Fibroblast of lung (primary cell): ENCODE measurements at regions not wholly inside any gene's neighbourhood (a gene's known extent, or its start where the extent isn't known, plus 50 kb on each side); places are given as distances from the start of the nearest gene placed in this dataset.
"Not testable (repeated sequence)": the region's sequence is repeated elsewhere in the genome, so short reads cannot be mapped to it uniquely, and the experiment has no call there.

ENCODE experiments used
- DNase-seq, 2 donors: peaks; one replicate each; pipeline versions ENCODE4 v3.0.0 to v3.0.0-alpha.2; 2010; ENCODE audit warnings: low read depth in 2 of 2
- H2AFZ ChIP-seq: 2 replicates; pipeline ENCODE4 v1.5.1; 2012; ENCODE audit warnings: low read length, control low read depth, inconsistent platforms
- H3K27ac ChIP-seq: 2 replicates; pipeline ENCODE4 v1.5.1; 2011; ENCODE audit warnings: low read length, control low read depth; ENCODE audit not compliant: insufficient read depth
- H3K27me3 ChIP-seq: 2 replicates; pipeline ENCODE4 v1.5.1; 2011; ENCODE audit warnings: mild to moderate bottlenecking, low read length; ENCODE audit not compliant: control insufficient read depth, insufficient read depth
- H3K36me3 ChIP-seq: 2 replicates; pipeline ENCODE4 v1.5.1; 2011; ENCODE audit warnings: low read length; ENCODE audit not compliant: control insufficient read depth, insufficient read depth
- H3K4me1 ChIP-seq: 2 replicates; pipeline ENCODE4 v1.5.1; 2011; ENCODE audit warnings: low read length; ENCODE audit not compliant: control insufficient read depth, insufficient read depth; ENCODE audit errors: extremely low read depth
- H3K4me2 ChIP-seq: 2 replicates; pipeline ENCODE4 v1.5.1; 2011; ENCODE audit warnings: low read length, control low read depth; ENCODE audit not compliant: insufficient read depth; ENCODE audit errors: extremely low read depth
- H3K4me3 ChIP-seq, 4 experiments: fragments of 200-600 bp in 1 of 4; sonication (generic) in 1 of 4; replicated peaks in 1 of 4; 2 replicates each; pipeline ENCODE4 v1.5.1; 2011 to 2016; ENCODE audit warnings: low read length in 4 of 4, low read depth in 3 of 4, mild to moderate bottlenecking in 3 of 4, control low read depth in 2 of 4, inconsistent platforms in 1 of 4, mixed read lengths in 1 of 4; ENCODE audit not compliant: insufficient read depth in 1 of 4; ENCODE audit errors: control extremely low read depth in 1 of 4
- H3K79me2 ChIP-seq: 2 replicates; pipeline ENCODE4 v1.5.1; 2012; ENCODE audit warnings: mild to moderate bottlenecking, low read length, inconsistent platforms; ENCODE audit not compliant: control insufficient read depth, insufficient read depth
- H3K9ac ChIP-seq: 2 replicates; pipeline ENCODE4 v1.5.1; 2011; ENCODE audit warnings: mild to moderate bottlenecking, low read length, control low read depth; ENCODE audit not compliant: insufficient read depth
- H3K9me3 ChIP-seq: 2 replicates; pipeline ENCODE4 v1.5.1; 2012; ENCODE audit warnings: low read depth, low read length; ENCODE audit not compliant: control insufficient read depth, insufficient read depth
- H4K20me1 ChIP-seq: 2 replicates; pipeline ENCODE4 v1.5.1; 2011; ENCODE audit warnings: low read length; ENCODE audit not compliant: control insufficient read depth, insufficient read depth; ENCODE audit errors: extremely low read depth
- EZH2 ChIP-seq: IDR thresholded peaks from 2 replicates; pipeline ENCODE4 v1.5.1; 2012; ENCODE audit warnings: low read length, control low read depth, mild to moderate bottlenecking; ENCODE audit errors: missing control alignments
- TF ChIP-seq, protein P1 (sequence below), 2 donors: IDR thresholded peaks in 1 of 2; conservative IDR thresholded peaks in 1 of 2; 1 replicate in 1 of 2; 2 replicates in 1 of 2; pipeline ENCODE4 v1.5.1; 2011 to 2012; ENCODE audit warnings: low read length in 2 of 2, control low read depth in 1 of 2, inconsistent platforms in 1 of 2, low read depth in 1 of 2, mild to moderate bottlenecking in 1 of 2

- Histone ChIP-seq H3K4me3 (no peak overlapping the region), H3K4me1 (no peaks in the 10 kb centered on the region), H3K9ac (no peak overlapping the region), H3K79me2 (no peaks in the 10 kb centered on the region), H3K27me3 (no peaks in the 10 kb centered on the region), H3K4me2 (no peak overlapping the region), H3K27ac (no peak overlapping the region), H3K36me3 (no peaks in the 10 kb centered on the region), H3K9me3 (no peaks in the 10 kb centered on the region), H2AFZ (no peak overlapping the region), H4K20me1 (no peaks in the 10 kb centered on the region)
- no peak for TF ChIP-seq EZH2
- TF ChIP-seq, protein P1, sequence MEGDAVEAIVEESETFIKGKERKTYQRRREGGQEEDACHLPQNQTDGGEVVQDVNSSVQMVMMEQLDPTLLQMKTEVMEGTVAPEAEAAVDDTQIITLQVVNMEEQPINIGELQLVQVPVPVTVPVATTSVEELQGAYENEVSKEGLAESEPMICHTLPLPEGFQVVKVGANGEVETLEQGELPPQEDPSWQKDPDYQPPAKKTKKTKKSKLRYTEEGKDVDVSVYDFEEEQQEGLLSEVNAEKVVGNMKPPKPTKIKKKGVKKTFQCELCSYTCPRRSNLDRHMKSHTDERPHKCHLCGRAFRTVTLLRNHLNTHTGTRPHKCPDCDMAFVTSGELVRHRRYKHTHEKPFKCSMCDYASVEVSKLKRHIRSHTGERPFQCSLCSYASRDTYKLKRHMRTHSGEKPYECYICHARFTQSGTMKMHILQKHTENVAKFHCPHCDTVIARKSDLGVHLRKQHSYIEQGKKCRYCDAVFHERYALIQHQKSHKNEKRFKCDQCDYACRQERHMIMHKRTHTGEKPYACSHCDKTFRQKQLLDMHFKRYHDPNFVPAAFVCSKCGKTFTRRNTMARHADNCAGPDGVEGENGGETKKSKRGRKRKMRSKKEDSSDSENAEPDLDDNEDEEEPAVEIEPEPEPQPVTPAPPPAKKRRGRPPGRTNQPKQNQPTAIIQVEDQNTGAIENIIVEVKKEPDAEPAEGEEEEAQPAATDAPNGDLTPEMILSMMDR (conservative IDR thresholded peaks at IDR 0.05 in 1 of 2, IDR thresholded peaks at IDR 0.05 in 1 of 2; ENCODE audit: low read depth in 1 of 2, low read length in 2 of 2), result no peak
- DNase-seq, result no peak
Measured at GRCh38 chr2:60213865-60214625, 339.4 kb downstream of the BCL11A start.

DNA sequence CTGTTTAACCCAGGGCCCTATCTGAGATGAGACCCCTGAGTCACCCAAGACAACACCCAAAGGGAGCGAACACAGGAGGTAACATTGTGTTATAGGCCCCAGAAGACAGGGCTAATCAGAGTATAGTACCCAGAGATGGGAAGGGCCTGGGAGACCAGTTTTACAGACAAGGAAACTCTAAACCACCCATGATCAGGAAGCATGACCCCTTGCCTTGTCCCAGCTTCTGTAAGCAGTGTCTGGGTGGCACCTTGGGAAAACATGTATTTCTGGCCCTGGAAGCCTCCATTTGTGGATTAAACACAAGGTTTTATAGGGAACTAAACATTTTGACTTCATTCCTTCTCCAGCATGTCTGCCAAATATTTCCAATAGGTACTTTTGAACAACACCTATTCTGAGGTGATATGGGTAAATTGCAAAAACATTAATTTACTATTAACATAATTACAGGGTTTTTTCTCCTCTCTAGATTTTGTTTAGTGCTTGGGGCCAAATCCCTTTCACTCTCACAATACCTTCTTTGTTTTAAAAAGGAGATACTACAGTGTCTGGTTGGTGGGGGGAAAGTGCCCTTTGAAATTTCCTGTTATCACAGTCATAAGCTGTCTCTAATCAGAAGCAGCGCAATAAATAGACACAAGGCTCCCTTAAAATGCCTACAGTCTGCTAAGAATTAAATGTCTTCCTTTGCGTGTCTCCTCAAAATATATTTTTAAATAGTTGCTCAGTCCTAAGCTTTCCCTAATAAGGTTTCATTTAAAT, 341.1 kb downstream of the BCL11A start:
- no peak overlapping the region for H3K4me2 ChIP-seq
- no peak overlapping the region for H2AFZ ChIP-seq
- H4K20me1 ChIP-seq, result no peaks in the 10 kb centered on the region
- no peaks in the 10 kb centered on the region for H3K27me3 ChIP-seq
- no peaks in the 10 kb centered on the region for H3K79me2 ChIP-seq
- H3K36me3 ChIP-seq, result no peaks in the 10 kb centered on the region
- H3K4me1 ChIP-seq, result no peaks in the 10 kb centered on the region
- H3K9me3 ChIP-seq, result no peaks in the 10 kb centered on the region
- H3K9ac ChIP-seq, result no peak overlapping the region
- H3K4me3 ChIP-seq, result no peak overlapping the region
- TF ChIP-seq, protein P1 (conservative IDR thresholded peaks at IDR 0.05 in 1 of 2, IDR thresholded peaks at IDR 0.05 in 1 of 2; ENCODE audit: low read depth in 1 of 2, low read length in 2 of 2), result no peak
- DNase-seq, result no peak
- H3K27ac ChIP-seq, result no peak overlapping the region

DNA sequence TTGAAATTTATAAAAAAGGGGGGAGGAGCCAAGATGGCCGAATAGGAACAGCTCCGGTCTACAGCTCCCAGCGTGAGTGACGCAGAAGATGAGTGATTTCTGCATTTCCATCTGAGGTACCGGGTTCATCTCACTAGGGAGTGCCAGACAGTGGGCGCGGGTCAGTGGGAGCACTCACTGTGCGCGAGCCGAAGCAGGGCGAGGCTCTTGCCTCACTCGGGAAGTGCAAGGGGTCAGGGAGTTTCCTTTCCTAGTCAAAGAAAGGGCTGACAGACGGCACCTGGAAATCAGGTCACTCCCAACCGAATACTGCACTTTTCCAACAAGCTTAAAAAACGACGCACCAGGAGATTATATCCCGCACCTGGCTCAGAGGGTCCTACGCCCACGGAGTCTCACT, 364.4 kb downstream of the BCL11A start:
- H2AFZ ChIP-seq, H3K36me3 ChIP-seq, H3K27ac ChIP-seq, H3K9me3 ChIP-seq, H3K79me2 ChIP-seq, H3K4me3 ChIP-seq, H3K27me3 ChIP-seq, H3K4me2 ChIP-seq, H4K20me1 ChIP-seq, H3K9ac ChIP-seq, DNase-seq, H3K4me1 ChIP-seq: not testable (repeated sequence)
